CD14-positive monocyte (primary cell): ENCODE measurements at regions not wholly inside any gene's neighbourhood (a gene's known extent, or its start where the extent isn't known, plus 50 kb on each side); places are given as distances from the start of the nearest gene placed in this dataset.

ENCODE experiments used
- DNase-seq, 3 donors: peaks; one replicate each; pipeline ENCODE4 v3.0.0-alpha.2; 2011 to 2022
- H2AFZ ChIP-seq: 2 replicates; pipeline ENCODE4 v1.6.0; 2012; ENCODE audit warnings: mild to moderate bottlenecking, low read depth, low read length, inconsistent platforms; ENCODE audit not compliant: insufficient read depth, poor library complexity, severe bottlenecking
- H3K27ac ChIP-seq, 2 donors: 1 replicate in 1 of 2; 2 replicates in 1 of 2; pipeline ENCODE4 v1.5.1; 2012 to 2013; ENCODE audit warnings: low read length in 2 of 2, control low read depth in 1 of 2, inconsistent platforms in 1 of 2, low read depth in 1 of 2, mild to moderate bottlenecking in 1 of 2
- H3K27me3 ChIP-seq, 2 donors: one replicate each; pipeline versions ENCODE4 v1.6.0 to v1.6.1; 2011 to 2013; ENCODE audit warnings: low read length in 2 of 2; ENCODE audit not compliant: control insufficient read depth in 2 of 2, insufficient read depth in 2 of 2
- H3K36me3 ChIP-seq, 2 donors: replicated peaks in 1 of 2; 1 replicate in 1 of 2; 2 replicates in 1 of 2; pipeline versions ENCODE4 v1.5.1 to v1.6.1; 2012 to 2013; ENCODE audit warnings: low read length in 2 of 2, control low read depth in 1 of 2, inconsistent platforms in 1 of 2, mild to moderate bottlenecking in 1 of 2; ENCODE audit not compliant: insufficient read depth in 2 of 2, control insufficient read depth in 1 of 2
- H3K4me1 ChIP-seq, 2 donors: 1 replicate in 1 of 2; 2 replicates in 1 of 2; pipeline versions ENCODE4 v1.5.1 to v1.6.1; 2012 to 2013; ENCODE audit warnings: low read length in 2 of 2, control low read depth in 1 of 2, inconsistent platforms in 1 of 2, mild to moderate bottlenecking in 1 of 2, moderate library complexity in 1 of 2; ENCODE audit not compliant: insufficient read depth in 2 of 2, control insufficient read depth in 1 of 2
- H3K4me2 ChIP-seq: replicated peaks from 2 replicates; pipeline ENCODE3; 2012; ENCODE audit warnings: low read length, moderate library complexity, mild to moderate bottlenecking; ENCODE audit not compliant: poor library complexity, severe bottlenecking; ENCODE audit errors: extremely low read depth
- H3K4me3 ChIP-seq, 3 experiments: fragments of 200-600 bp in 1 of 3; sonication (generic) in 1 of 3; replicated peaks in 1 of 3; 1 replicate in 2 of 3; 2 replicates in 1 of 3; pipeline ENCODE4 v1.5.1; 2011 to 2013; ENCODE audit warnings: low read length in 3 of 3, mild to moderate bottlenecking in 3 of 3, control low read depth in 2 of 3, low read depth in 2 of 3, inconsistent platforms in 1 of 3, moderate library complexity in 1 of 3
- H3K79me2 ChIP-seq: 2 replicates; pipeline ENCODE4 v1.6.0; 2012; ENCODE audit warnings: mild to moderate bottlenecking, control low read depth, inconsistent platforms, low read length, moderate library complexity; ENCODE audit not compliant: insufficient read depth
- H3K9ac ChIP-seq: 2 replicates; pipeline ENCODE4 v1.6.0; 2017; ENCODE audit warnings: low read length, mild to moderate bottlenecking; ENCODE audit not compliant: insufficient read depth, poor library complexity, severe bottlenecking
- H3K9me3 ChIP-seq, 2 donors: replicated peaks in 1 of 2; 1 replicate in 1 of 2; 2 replicates in 1 of 2; pipeline versions ENCODE4 v1.5.1 to v1.6.1; 2012 to 2013; ENCODE audit warnings: low read length in 2 of 2, control low read depth in 1 of 2; ENCODE audit not compliant: control insufficient read depth in 1 of 2, insufficient read depth in 1 of 2
- H4K20me1 ChIP-seq: 2 replicates; pipeline ENCODE4 v1.6.0; 2012; ENCODE audit warnings: mild to moderate bottlenecking, low read length, control low read depth, moderate library complexity; ENCODE audit not compliant: insufficient read depth
- H3K27ac Mint-ChIP-seq, 7 donors: one replicate each; pipeline ENCODE4 v1.8.0; 2020; ENCODE audit warnings: mild to moderate bottlenecking in 7 of 7, mixed read lengths in 7 of 7, moderate library complexity in 6 of 7, inconsistent platforms in 2 of 7
- H3K27me3 Mint-ChIP-seq, 3 donors: one replicate each; pipeline ENCODE4 v1.8.0; 2021 to 2022; ENCODE audit warnings: low read depth in 3 of 3, mild to moderate bottlenecking in 3 of 3, mixed read lengths in 3 of 3, moderate library complexity in 3 of 3, inconsistent platforms in 1 of 3
- H3K36me3 Mint-ChIP-seq, 2 donors: one replicate each; pipeline ENCODE4 v1.8.0; 2020; ENCODE audit warnings: mixed read lengths in 2 of 2, inconsistent platforms in 1 of 2, mild to moderate bottlenecking in 1 of 2
- H3K4me1 Mint-ChIP-seq: one replicate; pipeline ENCODE4 v1.8.0; 2020; ENCODE audit warnings: mild to moderate bottlenecking, mixed read lengths
- H3K4me3 Mint-ChIP-seq, 2 donors: one replicate each; pipeline ENCODE4 v1.8.0; 2020; ENCODE audit warnings: mild to moderate bottlenecking in 2 of 2, mixed read lengths in 2 of 2, moderate library complexity in 1 of 2
- H3K9me3 Mint-ChIP-seq, 7 donors: one replicate each; pipeline ENCODE4 v1.8.0; 2020 to 2022; ENCODE audit warnings: mixed read lengths in 7 of 7, mild to moderate bottlenecking in 6 of 7, moderate library complexity in 6 of 7, inconsistent platforms in 2 of 7
- CTCF ChIP-seq: fragments of 200-600 bp; IDR thresholded peaks from one replicate; pipeline ENCODE4 v1.8.0; 2022; ENCODE audit warnings: antibody characterized with exemption, mild to moderate bottlenecking
- WGBS: methylation state at CpG from one replicate; pipeline ENCODE4 v1.1.5; 2013; ENCODE audit warnings: missing lambda C conversion rate; ENCODE audit not compliant: insufficient coverage; 5-methylcytosine and 5-hydroxymethylcytosine counted together
- intact Hi-C, 2 donors: fragments of 100-400 bp; cut with micrococcal nuclease; formaldehyde crosslinking; loops; one replicate each; pipeline versions ENCODE4 v1.15.0 to v1.15.1; 2023

DNA sequence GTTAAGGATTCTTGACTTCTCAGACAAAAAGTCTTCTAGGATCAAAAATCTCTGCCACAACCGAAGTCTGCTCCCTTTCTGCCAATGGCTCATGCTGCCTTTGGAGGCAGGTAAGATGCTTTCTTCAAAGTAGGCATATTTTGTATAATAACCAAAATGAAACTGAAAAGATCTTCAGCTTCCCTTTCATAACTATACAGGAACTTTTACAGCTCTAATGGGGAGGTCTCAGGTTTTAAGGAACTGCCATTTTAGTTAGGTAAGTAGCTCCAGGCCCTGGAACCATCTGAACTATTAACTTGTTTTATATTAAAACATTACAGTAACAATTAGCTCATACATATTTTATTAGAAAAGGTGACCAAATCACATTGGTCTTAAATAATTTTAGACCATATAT, 110.9 kb upstream of the FREM1 start:
- H3K9ac ChIP-seq: no peak overlapping the region

GRCh38 chr9:15018096-15018637, 107.9 kb upstream of the FREM1 start:
- no peak for TF ChIP-seq CTCF
- Histone ChIP-seq H3K79me2 (no peaks in the 10 kb centered on the region), H3K4me2 (no peak overlapping the region), H3K27me3 (no peaks in the 10 kb centered on the region), H3K27ac (no peak overlapping the region), H4K20me1 (no peaks in the 10 kb centered on the region), H3K36me3 (no peaks in the 10 kb centered on the region), H2AFZ (no peak overlapping the region), H3K9ac (no peak overlapping the region), H3K9me3 (no peaks in the 10 kb centered on the region), H3K4me3 (no peak overlapping the region), H3K4me1 (no peaks in the 10 kb centered on the region)
- no peaks in the 10 kb centered on the region for H3K4me1 Mint-ChIP-seq
- no peak overlapping the region for H3K27ac Mint-ChIP-seq
- no peak for DNase-seq
- WGBS: 92% methylated on average over 6 of the region's 6 CpGs
- H3K27me3 Mint-ChIP-seq: peaks cover 0 to 1% (median 0%) of the 10 kb centered on the region in 3 donors
- H3K36me3 Mint-ChIP-seq: no peaks in the 10 kb centered on the region
- no peak overlapping the region for H3K4me3 Mint-ChIP-seq
- intact Hi-C loops: no loop called here
- H3K9me3 Mint-ChIP-seq: peaks cover 0 to 6% (median 1%) of the 10 kb centered on the region in 7 donors

More for the DNA sequence above, 110.9 kb upstream of the FREM1 start:
- Mint-ChIP-seq H3K36me3 (no peaks in the 10 kb centered on the region), H3K9me3 (peaks cover 0 to 10% (median 4%) of the 10 kb centered on the region in 7 donors), H3K27ac (no peak overlapping the region), H3K27me3 (no peaks in the 10 kb centered on the region), H3K4me1 (no peaks in the 10 kb centered on the region), H3K4me3 (no peak overlapping the region)
- Histone ChIP-seq H2AFZ (no peak overlapping the region), H4K20me1 (no peaks in the 10 kb centered on the region), H3K4me3 (no peak overlapping the region), H3K79me2 (no peaks in the 10 kb centered on the region), H3K27me3 (no peaks in the 10 kb centered on the region), H3K4me1 (no peaks in the 10 kb centered on the region), H3K4me2 (no peak overlapping the region), H3K27ac (no peak overlapping the region), H3K9me3 (peaks cover 0 to 8% of the 10 kb centered on the region in 2 donors), H3K36me3 (no peaks in the 10 kb centered on the region)
- no peak for TF ChIP-seq CTCF
- intact Hi-C loops: no loop called here
- no peak for DNase-seq
- no CpG with 5 or more reads among the region's 1 CpG for WGBS
